MM.1S (cell line): ENCODE measurements at regions not wholly inside any gene's neighbourhood (a gene's known extent, or its start where the extent isn't known, plus 50 kb on each side); places are given as distances from the start of the nearest gene placed in this dataset.

Experiments
- DNase-seq: peaks from one replicate; pipeline ENCODE4 v3.0.0-alpha.2; 2015
- H2AFZ ChIP-seq: fragments of 300-600 bp; sonication (generic); 2 replicates; pipeline ENCODE4 v1.6.0; 2016; ENCODE audit warnings: antibody characterized with exemption, low read length
- H3F3A ChIP-seq: fragments of 300-600 bp; sonication (generic); 2 replicates; pipeline ENCODE4 v1.6.1; 2016; ENCODE audit warnings: mild to moderate bottlenecking, antibody characterized with exemption, low read length, moderate library complexity, mixed read lengths; ENCODE audit not compliant: insufficient read depth
- H3K27ac ChIP-seq: fragments of 300-600 bp; sonication (generic); 2 replicates; pipeline ENCODE4 v1.5.1; 2016; ENCODE audit warnings: mild to moderate bottlenecking, low read length
- H3K27me3 ChIP-seq: fragments of 300-600 bp; sonication (generic); replicated peaks from 2 replicates; pipeline ENCODE4 v1.6.0; 2016; ENCODE audit warnings: low read length; ENCODE audit not compliant: insufficient read depth
- H3K36me3 ChIP-seq: fragments of 300-600 bp; sonication (generic); replicated peaks from 2 replicates; pipeline ENCODE4 v1.6.1; 2016; ENCODE audit warnings: mild to moderate bottlenecking, low read length, mixed read lengths; ENCODE audit not compliant: insufficient read depth
- H3K4me1 ChIP-seq: fragments of 300-600 bp; sonication (generic); 2 replicates; pipeline ENCODE4 v1.6.1; 2016; ENCODE audit warnings: low read length, mixed read lengths
- H3K4me2 ChIP-seq: fragments of 300-600 bp; sonication (generic); 2 replicates; pipeline ENCODE4 v1.6.0; 2016; ENCODE audit warnings: low read depth, low read length
- H3K4me3 ChIP-seq: fragments of 300-600 bp; sonication (generic); 2 replicates; pipeline ENCODE4 v1.5.1; 2016; ENCODE audit warnings: low read length, mixed read lengths
- H3K79me2 ChIP-seq: fragments of 300-600 bp; sonication (generic); 2 replicates; pipeline ENCODE4 v1.6.1; 2016; ENCODE audit warnings: mixed run types, low read length, mixed read lengths
- H3K9ac ChIP-seq: fragments of 300-600 bp; sonication (generic); 2 replicates; pipeline ENCODE4 v1.6.1; 2016; ENCODE audit warnings: low read length, mixed read lengths
- H3K9me2 ChIP-seq: fragments of 300-600 bp; sonication (generic); replicated peaks from 2 replicates; pipeline ENCODE4 v1.6.1; 2016; ENCODE audit warnings: mild to moderate bottlenecking, low read length, mixed read lengths; ENCODE audit not compliant: insufficient read depth
- H3K9me3 ChIP-seq: fragments of 300-600 bp; sonication (generic); replicated peaks from 2 replicates; pipeline ENCODE4 v1.6.1; 2016; ENCODE audit warnings: mild to moderate bottlenecking, low read length, mixed read lengths; ENCODE audit not compliant: insufficient read depth
- H4K20me1 ChIP-seq: fragments of 300-600 bp; sonication (generic); 2 replicates; pipeline ENCODE4 v1.6.1; 2016; ENCODE audit warnings: mild to moderate bottlenecking, low read length, moderate library complexity, mixed read lengths; ENCODE audit not compliant: insufficient read depth
- CTCF ChIP-seq: fragments of 300-600 bp; sonication (generic); IDR thresholded peaks from 2 replicates; pipeline ENCODE4 v1.5.1; 2016; ENCODE audit warnings: antibody characterized with exemption, low read length, mixed read lengths
- EZH2 ChIP-seq: fragments of 300-600 bp; sonication (generic); optimal IDR thresholded peaks from 2 replicates; pipeline ENCODE3; 2017; ENCODE audit warnings: low read depth, mild to moderate bottlenecking, antibody characterized with exemption, low read length, mixed read lengths
- EZH2phosphoT487 ChIP-seq: fragments of 300-600 bp; sonication (generic); IDR thresholded peaks from 2 replicates; pipeline ENCODE4 v1.6.1; 2018; ENCODE audit warnings: antibody characterized with exemption, low read length

GRCh38 chr3:127363891-127364290 lies 76.0 kb upstream of the PRR20G start:
- H3K27ac ChIP-seq: no peak overlapping the region
- no peaks in the 10 kb centered on the region for H3K79me2 ChIP-seq
- H3F3A ChIP-seq: no peaks in the 10 kb centered on the region
- DNase-seq: no peak
- no peaks in the 10 kb centered on the region for H3K4me1 ChIP-seq
- no peak overlapping the region for H3K4me3 ChIP-seq
- H3K36me3 ChIP-seq: no peaks in the 10 kb centered on the region
- no peaks in the 10 kb centered on the region for H3K27me3 ChIP-seq
- H3K9me2 ChIP-seq: no peaks in the 10 kb centered on the region
- no peak for TF ChIP-seq CTCF
- TF ChIP-seq EZH2: no peak
- TF ChIP-seq EZH2phosphoT487: no peak
- H3K9me3 ChIP-seq: no peaks in the 10 kb centered on the region
- H3K9ac ChIP-seq: no peak overlapping the region
- no peak overlapping the region for H2AFZ ChIP-seq
- no peaks in the 10 kb centered on the region for H4K20me1 ChIP-seq
- no peak overlapping the region for H3K4me2 ChIP-seq

GRCh38 chr3:127363171-127363570 lies 75.3 kb upstream of the PRR20G start:
- H4K20me1 ChIP-seq: no peaks in the 10 kb centered on the region
- no peaks in the 10 kb centered on the region for H3K27me3 ChIP-seq
- no peaks in the 10 kb centered on the region for H3K9me3 ChIP-seq
- H3K4me3 ChIP-seq: no peak overlapping the region
- H3K4me1 ChIP-seq: no peaks in the 10 kb centered on the region
- H3K79me2 ChIP-seq: no peaks in the 10 kb centered on the region
- H3F3A ChIP-seq: no peaks in the 10 kb centered on the region
- no peak overlapping the region for H3K27ac ChIP-seq
- H2AFZ ChIP-seq: no peak overlapping the region
- no peak for TF ChIP-seq CTCF
- TF ChIP-seq EZH2phosphoT487: no peak
- TF ChIP-seq EZH2: no peak
- no peaks in the 10 kb centered on the region for H3K9me2 ChIP-seq
- peak; percentile 33 for DNase-seq
- no peak overlapping the region for H3K9ac ChIP-seq
- H3K4me2 ChIP-seq: no peak overlapping the region
- no peaks in the 10 kb centered on the region for H3K36me3 ChIP-seq

- H3K4me1 ChIP-seq: no peaks in the 10 kb centered on the region
- TF ChIP-seq EZH2 (no peak), CTCF (no peak), EZH2phosphoT487 (no peak)
Measured at GRCh38 chr3:127360647-127361046, 72.8 kb upstream of the PRR20G start.

More at GRCh38 chr3:127360647-127361046, 72.8 kb upstream of the PRR20G start:
- Histone ChIP-seq H2AFZ (no peak overlapping the region), H3K9me3 (no peaks in the 10 kb centered on the region), H3K4me3 (no peak overlapping the region), H3K36me3 (no peaks in the 10 kb centered on the region), H3K9ac (no peak overlapping the region), H3K9me2 (no peaks in the 10 kb centered on the region), H4K20me1 (no peaks in the 10 kb centered on the region), H3K27ac (no peak overlapping the region), H3K27me3 (no peaks in the 10 kb centered on the region), H3F3A (no peaks in the 10 kb centered on the region), H3K4me2 (no peak overlapping the region), H3K79me2 (no peaks in the 10 kb centered on the region)
- no peak for DNase-seq
